Esophagus muscularis mucosa (tissue), 4 donors: ENCODE measurements at regions not wholly inside any gene's neighbourhood (a gene's known extent, or its start where the extent isn't known, plus 50 kb on each side); places are given as distances from the start of the nearest gene placed in this dataset.
"Not testable (repeated sequence)": the region's sequence is repeated elsewhere in the genome, so short reads cannot be mapped to it uniquely, and the experiment has no call there.

Experiments used
- DNase-seq: peaks from one replicate; pipeline ENCODE4 v3.0.0-alpha.2; 2017; ENCODE audit errors: extremely low spot score
- H3K27ac ChIP-seq, 4 donors: fragments of 200-600 bp; sonication (generic); replicated peaks in 1 of 4; 1 replicate in 3 of 4; 2 replicates in 1 of 4; pipeline ENCODE4 v1.5.1; 2016 to 2019; ENCODE audit warnings: mild to moderate bottlenecking in 1 of 4
- H3K27me3 ChIP-seq, 4 donors: fragments of 200-600 bp; sonication (generic); one replicate each; pipeline versions ENCODE4 v1.5.1 to v1.6.0; 2016 to 2019
- H3K36me3 ChIP-seq, 4 donors: fragments of 200-600 bp; sonication (generic); one replicate each; pipeline ENCODE4 v1.5.1; 2016 to 2019
- H3K4me1 ChIP-seq, 4 donors: fragments of 200-600 bp; sonication (generic); one replicate each; pipeline ENCODE4 v1.5.1; 2016 to 2019
- H3K4me3 ChIP-seq, 4 donors: fragments of 200-600 bp; sonication (generic); 1 replicate in 2 of 4; 2 replicates in 2 of 4; pipeline ENCODE4 v1.5.1; 2016 to 2019; ENCODE audit warnings: mild to moderate bottlenecking in 4 of 4, moderate library complexity in 1 of 4
- H3K9me3 ChIP-seq, 4 donors: fragments of 200-600 bp; sonication (generic); 1 replicate in 3 of 4; 2 replicates in 1 of 4; pipeline ENCODE4 v1.5.1; 2016 to 2019
- CTCF ChIP-seq, 3 experiments: fragments of 200-600 bp in 2 of 3; fragments of 450-650 bp in 1 of 3; sonication (generic) in 2 of 3; IDR thresholded peaks; one replicate each; pipeline ENCODE4 v1.5.1; 2017 to 2019; ENCODE audit warnings: antibody characterized with exemption in 3 of 3, mild to moderate bottlenecking in 2 of 3, moderate library complexity in 1 of 3
- EP300 ChIP-seq: sonication (generic); formaldehyde crosslinking; IDR thresholded peaks from one replicate; pipeline ENCODE4 v1.6.1; 2017; ENCODE audit warnings: antibody characterized with exemption
- POLR2A ChIP-seq: fragments of 450-650 bp; IDR thresholded peaks from one replicate; pipeline ENCODE4 v1.6.1; 2017; ENCODE audit warnings: antibody characterized with exemption, moderate library complexity, mild to moderate bottlenecking, low read depth
- POLR2AphosphoS5 ChIP-seq, 2 donors: sonication (generic); formaldehyde crosslinking; IDR thresholded peaks; one replicate each; pipeline ENCODE4 v1.6.1; 2017; ENCODE audit warnings: antibody characterized with exemption in 2 of 2
- WGBS: methylation state at CpG from one replicate; pipeline ENCODE4 v1.1.5; 2018; 5-methylcytosine and 5-hydroxymethylcytosine counted together
- intact Hi-C: fragments of 100-400 bp; cut with DNase I; formaldehyde crosslinking; loops from one replicate; pipeline ENCODE4 v1.15.1; 2023

GRCh38 chr12:97876780-97877179 lies 414.2 kb downstream of the RMST start:
- intact Hi-C loops = no loop called here
- Histone ChIP-seq H3K4me1 (peaks cover 0 to 19% (median 12%) of the 10 kb centered on the region in 4 donors), H3K27ac (no peak overlapping the region), H3K36me3 (no peaks in the 10 kb centered on the region), H3K9me3 (no peaks in the 10 kb centered on the region), H3K27me3 (no peaks in the 10 kb centered on the region), H3K4me3 (no peak overlapping the region)
- WGBS = 56% methylated on average over 4 of the region's 4 CpGs
- no peak for TF ChIP-seq EP300
- TF ChIP-seq CTCF (IDR thresholded peaks at IDR 0.05) = no peak
- TF ChIP-seq POLR2A = no peak
- no peak for TF ChIP-seq POLR2AphosphoS5 (IDR thresholded peaks at IDR 0.05)
- no peak for DNase-seq

GRCh38 chr12:97877404-97877803 lies 414.8 kb downstream of the RMST start:
- intact Hi-C loops = no loop called here
- no peak for TF ChIP-seq CTCF (IDR thresholded peaks at IDR 0.05)
- no peak for TF ChIP-seq POLR2A
- TF ChIP-seq EP300 = no peak
- no peak for TF ChIP-seq POLR2AphosphoS5 (IDR thresholded peaks at IDR 0.05)
- no peak overlapping the region for H3K27ac ChIP-seq
- H3K27me3 ChIP-seq = no peaks in the 10 kb centered on the region
- peaks cover 0 to 19% (median 12%) of the 10 kb centered on the region in 4 donors for H3K4me1 ChIP-seq
- no peaks in the 10 kb centered on the region for H3K9me3 ChIP-seq
- H3K36me3 ChIP-seq = no peaks in the 10 kb centered on the region
- no peak overlapping the region for H3K4me3 ChIP-seq
- no peak for DNase-seq

DNA sequence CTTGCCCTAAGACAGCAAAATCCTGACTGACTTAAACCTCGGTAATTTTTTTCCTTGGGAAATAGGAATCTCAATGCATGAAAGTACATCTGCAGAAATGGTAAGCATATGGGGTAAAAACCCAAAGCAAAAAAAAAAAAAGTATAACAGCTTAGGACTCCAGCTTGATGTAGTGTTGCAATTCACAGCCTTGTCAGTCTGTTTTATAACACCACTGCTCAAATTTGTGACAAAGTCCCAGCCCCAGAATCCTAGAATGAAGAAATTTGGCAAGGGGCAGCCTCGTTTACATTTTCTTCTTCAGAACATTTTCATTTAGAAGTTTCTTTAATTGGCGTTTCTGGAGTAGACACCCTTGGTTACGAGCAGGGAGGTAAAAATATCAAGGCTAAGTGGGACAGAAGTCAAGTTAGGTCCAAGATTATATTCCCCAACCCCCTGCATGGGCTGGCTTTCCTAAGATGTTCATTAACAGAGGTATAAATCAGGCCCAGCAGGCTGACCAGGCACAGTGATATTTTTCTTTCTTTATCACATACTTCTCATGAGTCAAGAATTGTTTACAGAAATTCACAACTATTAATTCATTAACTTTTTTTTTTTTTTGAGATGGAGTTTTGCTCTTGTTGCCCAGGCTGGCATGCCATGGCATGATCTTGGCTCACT lies 424.0 kb downstream of the RMST start:
- intact Hi-C loops = no loop called here
- 31% methylated on average over 4 of the region's 4 CpGs for WGBS
- no peaks in the 10 kb centered on the region for H3K36me3 ChIP-seq
- TF ChIP-seq POLR2AphosphoS5 (IDR thresholded peaks at IDR 0.05) (peak in 1 of 2 donors; percentile 10), EP300 (no peak)
- no peaks in the 10 kb centered on the region for H3K27me3 ChIP-seq
- DNase-seq = no peak
- peaks cover 0 to 21% (median 17%) of the 10 kb centered on the region in 4 donors for H3K4me1 ChIP-seq
- H3K4me3 ChIP-seq = no peak overlapping the region
- H3K27ac ChIP-seq = peak overlapping the region; percentile 22 to 55 (median 50)
- no peaks in the 10 kb centered on the region for H3K9me3 ChIP-seq

DNA sequence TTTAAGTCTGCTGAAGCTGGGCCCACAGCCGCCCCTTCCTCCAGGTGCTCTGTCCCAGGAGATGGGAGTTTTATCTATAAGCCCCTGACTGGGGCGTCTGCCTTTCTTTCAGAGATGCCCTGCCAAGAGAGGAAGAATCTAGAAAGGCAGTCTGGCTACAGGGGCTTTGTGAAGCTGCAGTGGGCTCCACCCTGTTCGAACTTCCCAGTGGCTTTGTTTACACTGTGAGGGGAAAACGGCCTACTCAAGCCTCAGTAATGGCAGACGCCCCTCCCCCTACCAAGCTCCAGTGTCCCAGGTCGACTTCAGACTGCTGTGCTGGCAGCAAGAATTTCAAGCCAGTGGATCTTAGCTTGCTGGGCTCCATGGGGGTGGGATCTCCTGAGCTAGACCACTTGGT lies 435.3 kb downstream of the RMST start:
- H3K4me3 ChIP-seq = not testable (repeated sequence)

GRCh38 chr12:97899529-97899928 lies 436.9 kb downstream of the RMST start:
- TF ChIP-seq EP300 (no peak), POLR2A (no peak), POLR2AphosphoS5 (IDR thresholded peaks at IDR 0.05) (no peak), CTCF (IDR thresholded peaks at IDR 0.05) (no peak)
- peaks cover 0 to 10% (median 5%) of the 10 kb centered on the region in 4 donors for H3K4me1 ChIP-seq
- intact Hi-C loops = no loop called here
- H3K27me3 ChIP-seq = no peaks in the 10 kb centered on the region
- H3K4me3 ChIP-seq = no peak overlapping the region
- no peak overlapping the region for H3K27ac ChIP-seq
- H3K36me3 ChIP-seq = no peaks in the 10 kb centered on the region
- no peak for DNase-seq
- H3K9me3 ChIP-seq = no peaks in the 10 kb centered on the region

More for the DNA sequence above, 435.3 kb downstream of the RMST start:
- H3K36me3 ChIP-seq, DNase-seq, H3K27ac ChIP-seq, H3K9me3 ChIP-seq, H3K27me3 ChIP-seq, intact Hi-C loops: not testable (repeated sequence)
- WGBS = 53% methylated on average over 6 of the region's 6 CpGs
- peaks cover 0 to 10% (median 5%) of the 10 kb centered on the region in 4 donors for H3K4me1 ChIP-seq

GRCh38 chr12:97899956-97900355 lies 437.4 kb downstream of the RMST start:
- no peak overlapping the region for H3K27ac ChIP-seq
- H3K27me3 ChIP-seq = no peaks in the 10 kb centered on the region
- H3K36me3 ChIP-seq = no peaks in the 10 kb centered on the region
- no peak overlapping the region for H3K4me3 ChIP-seq
- TF ChIP-seq CTCF (IDR thresholded peaks at IDR 0.05) (no peak), EP300 (no peak), POLR2A (no peak), POLR2AphosphoS5 (IDR thresholded peaks at IDR 0.05) (no peak)
- H3K9me3 ChIP-seq = no peaks in the 10 kb centered on the region
- DNase-seq = no peak
- peaks cover 0 to 10% (median 5%) of the 10 kb centered on the region in 4 donors for H3K4me1 ChIP-seq
- intact Hi-C loops = no loop called here
- WGBS = 58% methylated on average over 1 of the region's 1 CpG
